ENCODE measurements at regions not wholly inside any gene's neighbourhood (a gene's known extent, or its start where the extent isn't known, plus 50 kb on each side); places are given as distances from the start of the nearest gene placed in this dataset.
"Not testable (repeated sequence)": the region's sequence is repeated elsewhere in the genome, so short reads cannot be mapped to it uniquely, and the experiment has no call there.

DNA sequence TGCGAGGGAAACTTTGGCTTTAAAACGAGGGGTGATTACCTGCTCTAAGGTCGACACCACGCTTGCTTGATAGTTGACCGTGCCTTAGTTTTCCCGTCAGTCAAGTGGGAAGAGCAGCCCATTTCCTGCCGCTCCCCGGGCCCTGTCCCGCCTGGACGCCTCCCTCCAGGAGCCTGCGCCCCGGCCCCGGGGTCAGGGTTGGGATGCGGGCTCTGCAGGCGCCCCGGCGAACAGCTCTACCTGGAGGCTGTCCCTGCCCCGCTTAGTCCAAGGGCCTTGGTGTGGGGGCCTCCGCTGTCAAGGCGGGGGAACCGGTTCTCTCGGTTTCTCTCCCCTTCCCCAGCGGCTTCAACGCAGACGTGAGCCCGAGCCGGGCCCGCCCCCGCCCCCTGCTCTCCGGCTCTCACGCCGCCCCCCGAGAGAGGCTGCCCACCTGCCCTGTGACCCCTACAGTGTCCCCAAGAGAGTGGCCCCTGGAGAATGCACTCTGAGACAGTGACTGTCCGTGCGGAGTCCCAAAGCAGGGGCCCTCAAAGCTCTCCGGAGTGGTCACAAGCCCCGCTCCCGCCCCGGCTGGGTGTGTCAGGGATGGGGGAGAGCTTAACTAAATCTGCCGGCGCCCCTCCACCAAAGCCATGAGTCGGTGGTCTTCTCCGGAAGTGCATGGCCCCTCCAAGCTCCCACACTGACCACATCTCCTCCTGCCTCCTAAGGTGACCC lies 117.4 kb upstream of the SMURF2 start:
- no peak overlapping the region for H3K4me3 ChIP-seq (replicated peaks; ENCODE audit: low read depth, low read length)
- TF ChIP-seq, protein P1, sequence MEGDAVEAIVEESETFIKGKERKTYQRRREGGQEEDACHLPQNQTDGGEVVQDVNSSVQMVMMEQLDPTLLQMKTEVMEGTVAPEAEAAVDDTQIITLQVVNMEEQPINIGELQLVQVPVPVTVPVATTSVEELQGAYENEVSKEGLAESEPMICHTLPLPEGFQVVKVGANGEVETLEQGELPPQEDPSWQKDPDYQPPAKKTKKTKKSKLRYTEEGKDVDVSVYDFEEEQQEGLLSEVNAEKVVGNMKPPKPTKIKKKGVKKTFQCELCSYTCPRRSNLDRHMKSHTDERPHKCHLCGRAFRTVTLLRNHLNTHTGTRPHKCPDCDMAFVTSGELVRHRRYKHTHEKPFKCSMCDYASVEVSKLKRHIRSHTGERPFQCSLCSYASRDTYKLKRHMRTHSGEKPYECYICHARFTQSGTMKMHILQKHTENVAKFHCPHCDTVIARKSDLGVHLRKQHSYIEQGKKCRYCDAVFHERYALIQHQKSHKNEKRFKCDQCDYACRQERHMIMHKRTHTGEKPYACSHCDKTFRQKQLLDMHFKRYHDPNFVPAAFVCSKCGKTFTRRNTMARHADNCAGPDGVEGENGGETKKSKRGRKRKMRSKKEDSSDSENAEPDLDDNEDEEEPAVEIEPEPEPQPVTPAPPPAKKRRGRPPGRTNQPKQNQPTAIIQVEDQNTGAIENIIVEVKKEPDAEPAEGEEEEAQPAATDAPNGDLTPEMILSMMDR (IDR thresholded peaks at IDR 0.05; ENCODE audit: low read depth, low read length, missing control alignments), result no peak

DNA sequence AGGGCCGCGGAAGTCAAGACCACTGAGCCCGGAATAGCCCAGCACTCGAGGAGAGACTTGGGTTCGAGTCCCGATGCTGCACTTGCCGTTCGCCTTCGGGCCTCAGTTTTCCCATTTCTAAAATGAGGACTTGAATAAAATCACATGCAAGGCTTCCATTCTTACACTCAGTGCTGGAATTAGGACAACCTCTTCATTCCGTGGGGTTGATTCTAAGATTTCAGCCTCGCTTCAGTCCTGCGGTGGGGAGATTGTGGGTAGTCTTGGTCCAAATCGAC lies 116.9 kb upstream of the SMURF2 start:
- H3K4me3 ChIP-seq (replicated peaks; ENCODE audit: low read depth, low read length); DNase-seq (ENCODE audit: extremely low read depth, low read depth): not testable (repeated sequence)

More for the DNA sequence above, 117.4 kb upstream of the SMURF2 start:
- DNase-seq (ENCODE audit: extremely low read depth, low read depth), result no peak

DNA sequence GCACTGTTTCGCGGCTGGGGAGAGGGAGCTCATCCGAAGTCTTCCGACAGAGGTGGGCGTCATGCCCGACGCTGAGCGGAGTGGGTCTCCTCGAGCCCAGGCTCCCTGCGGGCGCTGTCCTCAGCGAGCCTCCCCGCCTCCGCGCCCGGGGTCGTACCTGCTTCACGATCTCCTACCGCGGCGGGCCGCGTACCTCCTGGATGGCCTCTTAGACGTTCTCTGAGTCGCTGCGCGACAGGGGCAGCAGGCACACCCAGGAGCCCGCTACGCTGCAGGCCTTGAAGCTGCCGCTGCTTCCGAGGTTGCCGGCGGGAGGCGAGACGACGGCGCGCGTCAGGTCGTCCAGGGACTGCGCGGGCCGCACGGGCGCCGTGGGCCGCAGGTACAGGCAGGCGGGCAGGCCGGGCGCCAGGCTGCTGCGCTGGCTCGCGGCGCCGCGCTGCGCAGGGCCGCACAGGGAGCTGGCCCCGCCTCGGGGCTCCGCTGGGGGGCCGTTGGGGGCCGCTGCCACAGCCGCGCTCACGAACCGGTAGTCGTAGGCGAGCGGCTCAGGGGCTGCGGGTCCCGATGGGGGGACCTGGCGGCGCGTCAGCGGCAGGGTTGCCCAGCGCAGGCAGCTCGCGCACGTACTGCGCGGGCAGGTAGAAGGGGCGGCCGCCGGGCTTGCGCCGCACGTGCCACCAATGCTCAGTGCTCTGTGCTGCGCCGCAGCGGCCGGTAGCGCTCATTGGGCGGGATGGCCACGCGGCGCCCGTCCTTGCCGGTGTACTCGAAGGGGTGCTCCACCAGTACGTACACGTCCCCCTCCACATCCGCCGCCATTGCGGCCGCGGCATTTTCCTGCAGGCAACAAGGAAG lies 116.4 kb upstream of the SMURF2 start:
- no peak for DNase-seq (ENCODE audit: extremely low read depth, low read depth)
- TF ChIP-seq, protein P1 (IDR thresholded peaks at IDR 0.05; ENCODE audit: low read depth, low read length, missing control alignments), result no peak
- no peak overlapping the region for H3K4me3 ChIP-seq (replicated peaks; ENCODE audit: low read depth, low read length)

DNA sequence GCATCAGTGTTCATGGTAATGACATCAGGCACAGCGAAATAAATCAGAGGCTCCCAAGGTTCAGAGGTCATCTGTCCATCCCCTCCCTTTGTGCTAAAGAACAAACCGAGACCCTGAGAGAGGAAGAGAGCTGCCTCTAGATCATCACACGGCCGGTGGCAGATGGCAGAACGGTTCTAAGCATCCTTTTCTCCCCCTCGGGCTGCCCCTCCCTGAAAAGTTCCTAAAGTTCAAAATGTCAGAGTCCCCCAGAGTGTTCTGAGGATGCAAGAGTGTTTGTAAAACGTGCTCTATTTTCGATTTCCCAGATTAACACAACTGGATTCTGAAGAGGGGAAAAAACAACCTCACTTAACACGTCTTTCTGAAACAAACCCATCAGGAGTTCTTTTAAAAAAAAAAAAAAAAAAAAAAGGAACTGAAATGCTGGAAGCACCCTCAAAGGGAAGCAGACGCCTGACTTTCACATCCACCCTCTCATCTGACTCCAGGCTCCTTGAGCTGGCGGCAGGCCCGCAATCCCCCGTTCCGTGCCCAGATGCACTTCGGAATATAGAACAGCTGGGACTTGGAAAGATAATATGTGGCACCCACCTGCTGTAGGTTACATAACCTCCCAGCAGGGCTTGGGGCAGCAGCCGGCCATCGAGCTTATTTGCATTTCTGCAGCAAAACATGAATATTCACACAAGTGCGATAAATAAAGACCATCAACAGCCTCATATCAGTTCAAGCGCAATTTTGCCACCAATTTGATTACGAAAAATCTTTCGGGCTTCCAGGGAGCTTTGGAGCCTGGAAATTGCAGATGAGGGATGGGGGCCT lies 115.5 kb upstream of the SMURF2 start:
- no peak for DNase-seq (ENCODE audit: extremely low read depth, low read depth)
- H3K4me3 ChIP-seq (replicated peaks; ENCODE audit: low read depth, low read length), result no peak overlapping the region
- TF ChIP-seq, protein P1 (IDR thresholded peaks at IDR 0.05; ENCODE audit: low read depth, low read length, missing control alignments), result no peak

DNA sequence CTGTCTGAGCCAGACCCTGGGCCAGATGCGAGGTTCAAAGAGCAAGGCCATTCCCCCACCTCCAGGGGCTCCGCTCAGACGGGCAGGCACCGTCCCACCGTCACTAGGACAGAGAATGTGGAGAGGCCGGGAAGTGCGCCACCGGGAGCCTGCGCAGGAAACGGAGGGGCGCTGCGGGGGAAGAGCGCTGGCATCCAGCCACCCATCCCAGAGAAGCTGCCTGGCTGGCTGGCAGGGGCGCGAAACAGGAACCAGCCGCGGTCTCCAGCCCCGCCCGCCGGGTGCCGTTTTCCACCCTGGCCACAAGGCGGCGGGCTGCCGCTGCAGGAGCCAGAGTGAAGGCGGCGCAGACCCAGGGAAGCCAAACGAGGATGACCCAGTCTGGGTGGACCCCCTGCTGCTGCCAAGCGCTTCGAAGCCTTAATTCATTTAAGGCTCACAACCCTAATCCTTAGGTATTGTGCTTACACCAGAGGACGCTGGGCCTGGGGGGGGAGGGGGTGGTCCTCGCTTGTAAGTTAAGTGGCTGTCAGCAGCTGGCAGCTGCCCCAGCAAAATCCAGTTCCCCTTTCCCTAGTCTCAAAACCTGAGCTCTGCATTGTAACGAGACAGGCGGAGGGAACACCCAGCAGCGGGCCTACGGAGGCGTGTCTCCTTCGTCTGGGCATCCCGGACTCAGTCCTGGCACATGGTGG lies 114.8 kb upstream of the SMURF2 start:
- not testable (repeated sequence) for H3K4me3 ChIP-seq (replicated peaks; ENCODE audit: low read depth, low read length)
- DNase-seq (ENCODE audit: extremely low read depth, low read depth), result peak; percentile 32
- TF ChIP-seq, protein P1 (IDR thresholded peaks at IDR 0.05; ENCODE audit: low read depth, low read length, missing control alignments), result peak; percentile 87

DNA sequence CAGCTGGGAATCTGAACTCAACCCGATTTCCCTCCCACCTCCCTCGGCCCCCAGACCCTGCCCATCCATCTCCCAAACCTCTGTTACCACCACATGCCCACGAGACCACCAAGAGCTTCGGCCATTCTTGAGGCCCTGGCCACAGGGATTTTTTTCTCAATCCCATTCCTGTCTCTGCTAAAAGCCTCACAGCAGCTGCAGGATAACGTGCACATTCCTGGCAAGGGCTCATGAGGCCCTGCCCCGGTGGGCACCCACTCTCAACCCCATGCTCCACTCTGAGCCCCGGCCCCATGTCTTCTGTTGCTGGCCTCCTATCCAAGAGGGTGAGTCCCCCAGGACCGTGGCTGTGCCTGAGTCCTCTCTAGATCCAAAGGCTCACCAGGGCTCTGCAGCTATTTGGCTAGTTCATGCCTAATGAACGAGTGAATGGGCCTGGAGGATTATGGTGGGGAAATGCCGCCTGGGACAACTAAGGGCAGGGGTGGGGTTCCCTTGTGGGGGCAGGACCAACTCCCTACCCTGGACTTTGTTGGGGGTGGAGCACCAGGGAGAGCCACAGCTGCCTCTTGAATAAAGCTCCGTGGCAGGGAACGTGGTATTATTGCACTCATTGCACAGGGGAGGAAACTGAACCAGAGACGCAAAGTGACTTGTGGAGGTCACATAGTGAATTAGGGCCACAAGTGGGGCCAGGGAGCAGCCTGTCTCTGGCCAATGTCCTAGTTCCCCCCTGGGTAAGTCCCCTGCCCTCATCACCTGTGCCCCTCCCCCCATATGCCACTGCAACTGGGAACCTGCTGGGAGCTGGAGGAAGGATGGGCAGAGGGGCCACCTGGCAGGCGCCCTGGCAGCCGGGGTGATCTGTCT lies 113.8 kb upstream of the SMURF2 start:
- no peak overlapping the region for H3K4me3 ChIP-seq (replicated peaks; ENCODE audit: low read depth, low read length)
- TF ChIP-seq, protein P1 (IDR thresholded peaks at IDR 0.05; ENCODE audit: low read depth, low read length, missing control alignments), result no peak
- no peak for DNase-seq (ENCODE audit: extremely low read depth, low read depth)

All from HFF-Myc (cell line).